M059J (cell line): ENCODE measurements at regions not wholly inside any gene's neighbourhood (a gene's known extent, or its start where the extent isn't known, plus 50 kb on each side); places are given as distances from the start of the nearest gene placed in this dataset.

Experiments
- DNase-seq: peaks from one replicate; pipeline ENCODE4 v3.0.0-alpha.2; 2012; ENCODE audit warnings: low read depth

DNA sequence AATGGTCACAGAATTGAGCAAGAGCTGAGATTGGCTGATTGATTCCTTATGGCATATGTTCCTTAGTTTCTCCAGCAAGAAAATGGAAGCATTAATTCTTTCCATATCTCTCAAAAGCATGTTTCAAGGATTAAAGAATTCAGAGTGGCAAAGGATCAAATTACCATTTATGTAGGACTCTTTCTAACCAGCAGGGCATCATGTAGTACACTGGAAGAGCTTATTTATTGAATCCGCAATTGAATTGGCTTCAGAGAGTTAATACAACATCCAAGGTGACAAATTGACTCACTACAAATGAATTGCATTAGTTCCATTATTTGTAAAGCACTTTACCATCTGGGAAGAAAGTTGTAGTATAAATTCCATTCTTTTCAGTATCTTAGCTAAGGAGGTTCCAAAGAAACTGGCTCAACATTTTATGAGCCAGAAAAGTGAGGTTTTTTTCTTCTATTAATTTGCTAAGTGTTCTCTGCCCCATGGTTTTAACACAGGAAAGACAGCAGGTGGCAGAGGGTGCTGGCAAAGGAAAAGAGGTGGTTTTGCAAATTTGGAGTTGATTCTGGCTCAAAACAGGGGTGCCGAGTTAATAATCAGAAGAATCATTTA is 409.9 kb downstream of the MTX2 start:
- DNase-seq = no peak

DNA sequence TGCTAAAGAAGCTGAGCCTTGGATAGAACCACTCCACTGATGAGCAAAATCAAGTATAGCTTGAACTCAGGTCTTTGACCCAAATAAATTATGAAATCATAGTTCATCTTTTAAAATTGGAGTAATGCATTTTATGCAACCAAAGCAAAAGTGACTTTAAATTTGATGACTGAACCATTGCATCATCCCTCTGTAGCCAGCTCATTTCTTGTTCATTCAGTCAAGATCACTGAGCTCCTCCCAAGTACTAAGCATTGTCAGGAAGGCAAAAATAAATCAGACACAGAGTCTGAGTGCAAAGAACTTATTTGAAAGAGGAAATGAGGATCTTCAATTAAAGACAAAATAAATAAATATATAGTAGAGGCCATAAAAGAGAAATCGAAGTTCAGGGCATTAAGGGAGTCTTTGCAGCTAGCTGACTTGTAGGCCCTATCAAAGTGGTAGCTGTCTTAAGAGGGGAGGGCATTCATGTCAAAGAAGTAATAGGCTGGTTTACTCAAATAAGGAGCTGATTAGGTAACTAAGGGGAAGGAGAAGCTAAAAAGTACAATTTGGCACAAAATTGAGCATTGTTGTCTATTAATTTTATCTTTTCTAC is 411.8 kb downstream of the MTX2 start:
- DNase-seq = no peak

DNA sequence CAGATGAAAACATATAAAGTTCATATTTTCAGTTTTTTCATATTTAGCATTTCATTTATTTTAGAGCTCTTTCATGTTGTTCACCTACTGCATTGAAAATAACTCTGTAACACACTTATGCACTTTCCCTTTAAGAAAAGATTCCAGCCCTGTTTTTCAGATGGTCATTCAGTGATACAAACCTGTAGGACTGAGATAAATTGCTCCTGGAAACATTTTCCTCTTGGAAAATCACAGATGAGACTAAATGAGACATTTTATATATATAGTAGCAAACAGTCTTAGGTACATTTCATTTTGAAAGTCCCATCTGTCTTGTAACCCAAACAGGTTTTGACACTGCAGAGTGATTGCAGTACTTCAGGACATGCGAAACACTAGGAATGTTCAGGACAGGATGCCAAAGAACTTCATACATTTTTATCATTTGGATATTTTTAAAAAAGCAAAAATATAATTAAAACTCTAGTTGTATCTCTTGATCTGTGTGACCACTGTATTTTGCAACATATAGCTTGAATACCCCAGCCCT is 412.4 kb downstream of the MTX2 start:
- no peak for DNase-seq

DNA sequence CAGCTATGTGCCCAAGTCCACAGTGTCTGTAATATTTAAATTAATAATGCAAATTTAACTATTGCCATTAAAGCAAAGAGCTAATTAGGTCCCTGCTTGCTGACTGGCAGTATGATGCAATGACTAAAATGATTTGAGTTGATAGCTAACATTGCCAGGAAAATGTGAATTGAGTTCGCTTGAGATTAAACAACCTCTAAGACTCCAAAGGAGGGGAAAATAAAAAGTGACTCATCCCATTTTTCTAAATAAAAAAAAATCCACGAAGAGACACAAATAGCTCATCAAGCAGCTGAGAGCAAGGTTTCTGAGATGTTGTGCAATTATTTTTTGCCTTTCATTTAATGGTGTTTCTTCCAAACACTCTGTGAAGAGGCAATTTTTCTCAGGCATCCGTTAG is 413.0 kb downstream of the MTX2 start:
- peak; percentile 8 for DNase-seq

DNA sequence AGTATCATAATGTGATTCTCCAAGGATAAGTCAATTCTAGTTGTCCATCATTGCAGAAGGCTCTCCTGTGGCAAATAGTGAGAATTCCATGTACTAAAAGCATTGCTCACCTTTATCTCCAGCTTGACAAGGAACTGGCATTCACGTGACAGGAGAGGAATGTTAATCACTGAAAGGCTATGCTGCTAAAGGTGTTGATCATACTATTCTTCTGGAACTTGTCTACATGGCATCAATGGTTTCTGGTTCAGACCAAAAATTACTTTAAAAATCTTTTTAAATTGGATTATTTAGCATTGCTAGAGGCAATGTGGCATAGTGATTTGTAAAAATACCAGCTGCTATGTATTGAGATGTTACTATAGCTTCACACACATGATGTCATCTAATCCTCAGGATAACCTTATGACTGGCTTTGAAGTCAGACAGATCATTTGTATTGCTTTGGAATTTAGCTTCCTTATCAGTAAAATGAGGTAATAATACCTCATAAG is 414.4 kb downstream of the MTX2 start:
- no peak for DNase-seq

DNA sequence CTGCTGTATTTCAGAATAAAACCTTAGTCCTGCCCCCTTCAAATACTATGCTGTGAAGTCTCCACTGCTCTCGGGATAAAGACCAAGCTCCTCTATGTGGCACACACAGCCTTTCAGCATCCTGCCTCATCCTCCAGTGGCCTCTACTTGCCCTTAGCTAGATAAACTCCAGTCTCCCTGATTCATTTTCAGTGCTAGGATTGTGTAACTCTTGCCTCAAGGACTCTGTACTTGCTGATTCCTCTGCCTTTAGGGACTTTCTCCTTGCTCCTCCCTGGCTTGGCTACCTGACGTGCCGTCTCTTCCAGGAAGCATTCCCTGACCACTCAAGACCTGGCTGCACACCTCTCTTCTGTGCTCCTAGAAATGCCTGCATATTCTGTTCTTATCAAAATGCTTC is 416.7 kb downstream of the MTX2 start:
- no peak for DNase-seq

DNA sequence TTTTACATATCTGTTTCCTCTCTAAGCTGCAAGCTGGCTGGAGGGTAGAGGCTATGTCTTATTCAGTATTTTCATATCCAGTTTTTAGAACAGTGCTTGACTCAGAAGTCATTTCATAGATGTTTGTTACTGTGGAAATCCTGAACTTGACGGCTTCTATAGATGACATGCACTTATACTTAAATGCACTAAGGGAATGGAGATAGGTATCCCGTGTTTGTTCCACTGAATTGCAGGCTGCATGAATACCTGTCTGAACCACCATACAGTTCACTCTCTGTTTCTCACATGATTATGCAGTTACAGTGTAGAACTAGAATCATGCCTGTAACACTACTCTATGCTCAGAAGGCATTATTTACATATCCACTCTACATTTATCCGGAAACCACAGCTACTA is 417.1 kb downstream of the MTX2 start:
- no peak for DNase-seq

DNA sequence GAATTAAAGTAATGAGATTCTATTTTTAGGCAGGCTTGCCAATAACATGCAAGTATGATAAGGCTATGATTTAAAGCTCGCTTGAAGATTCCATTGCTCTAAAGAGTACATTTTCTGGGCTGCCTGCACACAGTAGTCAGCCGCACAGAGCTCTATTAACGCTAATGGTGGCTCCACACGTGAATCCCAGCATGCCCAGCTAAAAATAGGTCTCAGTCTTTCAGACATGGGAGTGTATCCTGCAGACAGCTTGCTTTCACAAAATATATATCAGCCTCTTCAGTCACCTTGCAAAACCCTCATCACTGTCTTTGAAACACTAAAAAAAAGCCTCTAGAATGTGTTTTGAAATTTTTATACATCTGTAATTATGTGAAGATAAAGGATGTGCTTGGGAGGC is 418.1 kb downstream of the MTX2 start:
- DNase-seq = no peak

DNA sequence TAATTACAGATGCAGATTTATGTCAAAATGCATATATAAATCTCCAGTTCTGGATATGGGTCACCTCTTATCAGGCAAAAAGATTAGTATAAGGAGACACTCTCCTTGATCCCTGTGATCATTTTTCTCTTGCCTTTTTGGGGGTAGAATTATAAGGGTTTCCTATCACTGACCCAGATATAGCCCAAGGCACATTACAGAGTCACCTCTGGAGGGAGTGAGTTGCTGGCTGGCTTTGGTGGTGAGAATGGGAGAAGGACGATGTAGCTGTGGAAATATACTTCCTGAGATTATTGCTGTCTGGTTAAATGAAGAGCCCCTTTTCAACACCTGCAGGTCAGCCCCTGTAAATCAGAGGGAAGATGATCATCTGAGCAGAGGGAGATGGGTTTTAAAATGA is 418.7 kb downstream of the MTX2 start:
- DNase-seq = no peak

DNA sequence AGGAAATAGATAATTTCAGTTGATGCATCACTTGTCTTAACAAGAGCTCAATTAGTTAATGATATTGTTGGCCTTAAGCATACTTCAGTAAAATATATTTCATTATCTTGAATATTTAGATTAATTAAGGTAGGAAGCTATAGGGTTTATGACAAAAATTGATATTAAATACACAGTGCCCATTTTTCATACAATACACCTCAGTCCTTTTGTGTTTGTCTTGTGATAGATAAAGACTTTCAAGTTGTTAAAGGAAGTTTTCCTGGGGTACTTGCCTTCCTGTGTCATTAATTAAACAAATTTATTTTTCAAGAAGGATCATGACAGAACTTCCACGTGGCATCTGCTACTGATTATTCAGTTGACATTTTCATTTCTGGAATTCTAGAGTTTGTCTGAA is 420.5 kb downstream of the MTX2 start:
- DNase-seq = no peak

DNA sequence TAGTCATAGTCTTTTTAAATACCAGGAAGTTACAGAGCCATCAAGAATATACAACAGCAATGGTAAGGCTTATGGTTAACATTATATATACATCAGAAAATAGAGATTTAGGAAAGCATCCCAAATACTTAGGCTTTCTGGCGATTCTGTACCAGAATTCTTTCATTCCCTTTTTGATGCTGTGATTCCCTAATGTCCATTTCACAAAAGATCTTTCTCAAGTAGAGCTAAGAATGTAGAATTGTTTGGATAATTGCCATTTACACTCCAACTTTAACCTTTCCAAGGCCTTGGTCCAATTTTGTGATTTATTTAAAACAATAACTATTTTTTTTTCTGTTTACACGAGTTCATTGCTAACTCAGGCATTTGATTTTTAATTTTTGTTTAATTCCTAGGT is 422.2 kb downstream of the MTX2 start:
- no peak for DNase-seq

DNA sequence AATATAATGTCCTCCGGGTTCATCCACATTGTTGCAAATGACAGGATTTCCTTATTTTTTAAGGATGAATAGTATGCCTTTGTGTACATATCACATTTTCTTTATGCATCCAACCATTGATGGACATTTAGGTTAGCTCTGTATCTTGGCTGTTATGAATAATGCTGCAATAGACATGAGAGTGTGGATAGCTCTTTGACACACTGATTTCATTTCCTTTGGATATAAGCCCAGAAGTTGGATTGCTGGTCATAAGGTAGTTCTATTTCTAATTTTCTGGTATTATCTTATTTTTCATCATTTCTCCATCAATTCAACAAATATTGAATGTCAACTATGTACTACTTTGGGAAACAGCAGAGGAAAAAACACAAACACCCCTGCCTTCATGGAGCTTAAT is 423.3 kb downstream of the MTX2 start:
- no peak for DNase-seq

DNA sequence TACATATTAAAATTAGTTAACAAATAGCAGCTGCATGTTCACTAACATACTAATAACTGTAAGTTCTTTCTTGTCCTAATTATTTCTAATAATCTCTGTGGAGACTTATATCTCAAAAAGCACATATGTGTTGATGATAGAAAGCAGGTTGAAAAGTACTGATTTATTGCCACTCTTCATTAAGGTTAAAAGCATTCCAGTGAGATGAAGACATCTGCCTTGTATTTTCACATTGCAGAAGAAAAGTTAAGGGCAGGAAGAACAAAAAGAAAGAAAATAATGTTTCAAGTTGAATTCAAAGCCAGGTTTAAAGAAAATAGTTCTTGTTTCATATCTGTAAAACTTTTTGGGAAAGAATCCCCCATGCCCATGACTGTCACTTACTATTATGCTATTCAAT is 429.9 kb downstream of the MTX2 start:
- DNase-seq = no peak

DNA sequence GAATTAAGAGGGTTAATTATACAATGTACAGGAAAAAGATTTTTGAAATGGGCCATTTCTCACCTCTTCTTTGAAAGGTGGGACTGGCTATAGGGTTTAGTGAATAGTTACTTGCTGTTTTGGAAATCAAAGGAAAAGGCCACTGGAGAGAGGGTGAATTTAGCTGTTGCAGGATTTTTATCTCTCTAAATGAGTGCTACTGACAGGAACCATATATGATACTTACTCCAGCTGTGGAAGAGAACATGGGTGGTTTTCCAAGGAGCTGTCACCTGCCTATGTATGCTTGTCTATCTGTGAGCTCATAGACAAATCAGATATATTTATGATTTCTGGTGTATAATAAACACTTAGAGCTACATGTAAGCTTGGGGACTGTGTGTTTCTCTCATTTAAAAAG is 430.4 kb downstream of the MTX2 start:
- DNase-seq = no peak

DNA sequence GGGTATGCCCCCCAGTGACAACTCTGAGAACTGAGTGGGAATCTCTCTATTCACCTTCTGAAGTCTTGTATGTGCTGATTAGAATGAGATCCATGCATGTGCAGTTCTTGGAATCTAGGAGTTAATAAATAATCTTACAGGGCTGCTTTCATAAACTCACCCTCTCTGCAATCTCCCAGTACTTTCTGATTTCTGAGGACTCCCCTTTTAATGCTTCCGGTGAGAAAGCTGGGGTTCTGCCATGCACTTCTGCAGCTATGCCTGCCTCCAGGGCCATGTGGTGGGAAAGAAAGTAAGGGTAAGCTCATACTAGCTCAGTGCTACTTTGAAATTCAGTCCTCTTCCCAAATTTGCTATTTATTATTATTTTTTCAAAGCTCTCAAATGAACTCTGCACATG is 432.9 kb downstream of the MTX2 start:
- no peak for DNase-seq

DNA sequence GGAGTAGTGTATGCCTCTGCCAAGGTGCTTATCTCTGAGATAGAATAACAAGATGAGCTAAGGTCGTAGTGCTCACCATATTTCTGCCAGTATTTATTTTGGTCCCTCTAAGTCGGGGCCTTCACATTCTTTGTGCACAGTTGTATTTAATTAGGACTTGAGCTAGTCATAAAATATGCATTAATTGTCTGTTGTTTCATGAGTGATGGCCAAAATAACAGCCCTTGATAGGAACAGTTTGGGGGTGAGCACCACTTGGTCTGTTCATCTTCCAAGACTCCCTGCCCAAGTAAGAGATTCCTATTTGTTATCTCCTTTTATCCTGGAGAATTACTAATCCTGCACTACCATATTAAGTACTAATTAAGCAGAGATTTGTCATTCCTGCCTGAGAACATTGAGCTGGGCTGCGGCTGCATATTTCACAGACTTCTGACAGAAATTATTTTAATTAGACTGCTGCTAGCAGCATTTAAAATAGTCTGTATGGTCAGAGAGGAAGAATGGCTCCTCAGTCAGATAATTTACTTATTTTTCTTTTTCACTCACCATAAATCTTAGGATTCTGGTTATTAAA is 435.1 kb downstream of the MTX2 start:
- no peak for DNase-seq

DNA sequence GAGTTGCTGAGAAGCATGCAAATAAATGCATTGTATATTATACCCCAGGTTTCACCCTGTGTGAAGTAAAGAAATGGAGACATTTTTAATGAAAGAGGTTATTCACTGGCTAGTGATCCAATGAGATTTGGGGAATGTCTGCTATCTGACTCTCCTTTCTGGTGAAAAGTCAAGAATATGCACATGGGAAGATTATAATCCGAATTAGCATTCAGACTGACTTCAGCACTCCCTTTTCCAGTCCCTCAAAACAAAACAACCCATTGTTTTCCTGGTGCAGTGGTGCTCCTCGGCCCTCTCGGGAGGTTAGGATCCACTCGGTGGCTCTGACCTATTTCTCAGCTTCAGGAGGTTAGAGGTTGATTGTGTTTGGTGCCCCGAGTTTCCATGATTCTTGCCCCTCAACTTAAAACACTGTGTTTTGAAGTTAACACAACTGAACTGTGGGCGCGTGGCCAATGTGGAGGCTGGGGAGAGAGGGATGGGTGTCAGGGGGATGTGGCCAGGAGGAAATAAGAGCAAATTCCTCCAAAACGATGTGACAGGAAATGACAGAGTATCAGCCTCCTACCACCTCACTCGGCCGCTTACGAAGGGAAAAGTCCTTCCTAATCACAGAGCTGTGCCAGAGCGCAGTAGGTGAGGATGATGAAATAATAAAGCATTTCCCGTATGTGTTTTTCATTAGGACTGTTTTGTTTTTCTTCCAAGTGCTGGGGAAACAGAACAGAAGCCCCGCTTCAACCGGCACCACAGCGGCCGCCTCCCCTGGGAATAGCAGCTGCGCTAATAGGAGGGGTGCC is 440.1 kb downstream of the MTX2 start:
- DNase-seq = no peak

DNA sequence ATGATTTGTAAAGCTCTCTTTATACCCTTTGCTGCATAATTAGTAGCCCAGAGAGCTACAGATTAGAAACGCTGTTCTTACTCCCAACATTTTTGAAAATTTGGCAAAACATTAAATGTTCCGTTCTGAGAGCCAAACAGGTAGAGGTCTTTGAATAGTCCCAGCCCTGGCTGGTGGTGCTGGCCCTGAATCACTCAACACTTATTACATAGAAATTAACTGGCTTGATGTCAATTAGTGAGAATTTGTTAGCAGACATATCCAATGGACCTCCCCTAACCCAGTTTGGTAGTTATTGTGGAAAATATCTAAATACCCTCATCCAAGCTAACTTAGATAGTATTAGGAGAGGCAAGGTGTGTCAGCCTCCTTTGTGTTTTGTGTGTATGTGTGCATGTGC is 440.7 kb downstream of the MTX2 start:
- no peak for DNase-seq

DNA sequence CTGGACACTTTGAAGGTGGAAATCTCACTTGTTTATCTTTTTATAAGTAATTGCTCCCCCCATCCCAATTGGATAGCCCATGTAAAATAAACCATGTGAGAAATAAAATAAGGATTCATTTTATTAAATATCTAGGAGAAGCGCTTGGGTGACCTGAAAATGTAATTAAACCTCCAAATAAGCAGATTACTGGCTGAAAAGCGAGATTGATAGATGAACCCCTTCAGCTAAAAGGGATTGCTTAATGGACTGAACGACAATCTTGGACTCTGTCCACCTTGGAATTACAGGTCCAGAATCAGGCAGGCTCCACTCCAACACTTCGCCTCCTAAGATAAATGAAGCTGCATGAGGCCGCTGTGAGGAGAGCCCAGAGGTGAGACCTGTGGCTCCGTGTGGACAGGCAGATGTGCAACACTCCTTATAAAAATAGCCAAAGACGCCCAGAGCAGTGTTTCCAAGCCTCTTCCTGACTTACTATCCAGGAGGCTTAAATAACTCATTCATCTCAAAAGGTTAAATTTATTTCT is 441.5 kb downstream of the MTX2 start:
- no peak for DNase-seq

DNA sequence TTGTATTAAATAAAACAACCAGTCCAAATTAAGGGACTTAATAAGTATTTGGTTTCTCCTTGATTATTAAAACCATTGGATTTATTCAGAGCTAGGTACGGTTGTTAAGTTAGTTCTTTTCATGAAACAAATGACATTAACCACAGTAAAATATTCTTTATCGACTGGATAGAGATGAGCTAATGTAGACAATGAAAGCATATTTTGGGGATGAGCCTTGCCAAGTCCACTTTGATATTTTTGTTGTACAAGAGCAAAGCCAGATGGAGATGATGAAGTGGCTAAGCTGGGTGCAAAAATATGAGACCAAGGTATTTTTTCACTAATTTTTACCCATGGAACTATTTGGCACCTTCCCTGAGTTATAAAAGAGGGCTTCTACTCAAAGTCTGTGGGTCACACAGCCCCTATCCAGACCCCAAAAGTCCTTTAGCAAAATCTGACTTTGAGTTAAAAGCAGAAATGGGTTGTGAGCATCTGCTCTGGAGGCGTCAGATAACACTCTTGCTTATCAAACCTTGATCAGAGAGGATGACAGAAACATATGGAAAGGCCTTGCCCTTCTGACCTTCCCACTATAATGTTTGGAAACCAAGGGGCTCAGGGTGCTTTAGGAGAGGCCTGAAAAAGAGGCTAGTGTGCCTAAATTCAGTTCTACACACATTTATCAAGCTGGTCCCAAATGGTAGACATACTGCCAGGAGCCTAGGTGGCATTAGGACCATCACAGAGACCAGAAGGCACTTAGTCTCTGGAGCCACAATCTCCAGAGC is 456.8 kb downstream of the MTX2 start:
- DNase-seq = no peak

DNA sequence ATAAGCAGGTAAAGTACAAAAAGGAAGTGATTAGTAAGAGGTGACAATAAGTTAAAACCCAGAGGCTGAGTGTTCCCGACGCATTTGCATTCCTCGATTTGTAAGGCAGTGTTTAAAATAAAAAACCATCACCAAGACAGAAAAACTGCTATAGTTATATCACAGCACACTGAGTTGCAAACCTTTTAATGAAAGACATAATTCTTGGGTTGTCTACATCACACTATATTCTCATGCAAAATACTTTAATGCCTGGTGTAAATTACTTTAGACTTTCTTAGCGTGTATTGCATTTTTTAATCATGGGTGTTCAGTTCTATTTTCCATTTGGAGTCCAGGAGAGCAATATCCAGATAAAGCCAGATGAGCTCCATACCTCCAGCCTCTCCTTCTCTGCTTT is 458.5 kb downstream of the MTX2 start:
- DNase-seq = no peak
